OCI-LY3 (cell line): ENCODE measurements at regions not wholly inside any gene's neighbourhood (a gene's known extent, or its start where the extent isn't known, plus 50 kb on each side); places are given as distances from the start of the nearest gene placed in this dataset.
"Not testable (repeated sequence)": the region's sequence is repeated elsewhere in the genome, so short reads cannot be mapped to it uniquely, and the experiment has no call there.

Experiments
- H2AFZ ChIP-seq: fragments of 200-600, 300-600 bp; shearing (Covaris generic); 2 replicates; pipeline ENCODE4 v1.6.0; 2014; ENCODE audit warnings: antibody characterized with exemption, low read depth, low read length
- H3K27ac ChIP-seq: fragments of 200-600, 300-600 bp; sonication (generic); 2 replicates; pipeline ENCODE4 v1.5.1; 2014; ENCODE audit warnings: mild to moderate bottlenecking, low read length, moderate library complexity, mixed read lengths
- H3K27me3 ChIP-seq: fragments of 200-600, 300-600 bp; sonication (generic); 2 replicates; pipeline ENCODE4 v1.6.1; 2014; ENCODE audit warnings: low read depth, low read length, mixed read lengths
- H3K36me3 ChIP-seq: fragments of 200-600, 300-600 bp; sonication (generic); replicated peaks from 2 replicates; pipeline ENCODE3; 2014; ENCODE audit warnings: low read depth, low read length, mixed read lengths
- H3K4me1 ChIP-seq: fragments of 300-600, 200-600 bp; sonication (generic); 2 replicates; pipeline ENCODE4 v1.6.1; 2014; ENCODE audit warnings: low read length, mixed read lengths
- H3K4me2 ChIP-seq: fragments of 200-600, 300-600 bp; sonication (generic); 2 replicates; pipeline ENCODE4 v1.6.1; 2014; ENCODE audit warnings: low read length, mixed read lengths
- H3K4me3 ChIP-seq: fragments of 300-600, 200-600 bp; sonication (generic); 2 replicates; pipeline ENCODE4 v1.5.1; 2014; ENCODE audit warnings: antibody characterized with exemption, mild to moderate bottlenecking, low read length, moderate library complexity
- H3K79me2 ChIP-seq: fragments of 300-600, 200-600 bp; shearing (Covaris generic); 2 replicates; pipeline ENCODE4 v1.6.1; 2014; ENCODE audit warnings: mild to moderate bottlenecking, low read length, mixed read lengths
- H3K9ac ChIP-seq: fragments of 300-600, 200-600 bp; shearing (Covaris generic); 2 replicates; pipeline ENCODE4 v1.6.0; 2014; ENCODE audit warnings: mild to moderate bottlenecking, low read length, moderate library complexity
- H3K9me3 ChIP-seq: fragments of 200-600, 300-600 bp; shearing (Covaris generic); 2 replicates; pipeline ENCODE4 v1.6.1; 2014; ENCODE audit warnings: low read length, mixed read lengths; ENCODE audit not compliant: insufficient read depth
- H4K20me1 ChIP-seq: fragments of 200-600, 300-600 bp; sonication (generic); 2 replicates; pipeline ENCODE4 v1.6.1; 2016; ENCODE audit warnings: low read length, mixed read lengths; ENCODE audit not compliant: insufficient read depth
- CTCF ChIP-seq: fragments of 200-600, 300-600 bp; sonication (generic); IDR thresholded peaks from 2 replicates; pipeline ENCODE4 v1.5.1; 2014; ENCODE audit warnings: antibody characterized with exemption, low read length, low read depth
- EZH2phosphoT487 ChIP-seq: fragments of 200-600 bp; shearing (Covaris generic); IDR thresholded peaks from 2 replicates; pipeline ENCODE4 v1.6.1; 2018; ENCODE audit warnings: antibody characterized with exemption, mixed run types, low read depth

- H3K79me2 ChIP-seq: no peaks in the 10 kb centered on the region
- no peaks in the 10 kb centered on the region for H3K4me1 ChIP-seq
- no peak overlapping the region for H3K4me2 ChIP-seq
- H3K36me3 ChIP-seq: no peaks in the 10 kb centered on the region
- H3K9ac ChIP-seq: no peak overlapping the region
- no peak overlapping the region for H3K4me3 ChIP-seq
- H3K27ac ChIP-seq: no peak overlapping the region
- TF ChIP-seq EZH2phosphoT487 (no peak), CTCF (no peak)
- no peaks in the 10 kb centered on the region for H3K27me3 ChIP-seq
- no peaks in the 10 kb centered on the region for H3K9me3 ChIP-seq
- H2AFZ ChIP-seq: no peak overlapping the region; the same call in 1 of the 2 replicates
- no peaks in the 10 kb centered on the region for H4K20me1 ChIP-seq
Observed at GRCh38 chr14:42488965-42489364, 882.3 kb downstream of the LRFN5 start.

DNA sequence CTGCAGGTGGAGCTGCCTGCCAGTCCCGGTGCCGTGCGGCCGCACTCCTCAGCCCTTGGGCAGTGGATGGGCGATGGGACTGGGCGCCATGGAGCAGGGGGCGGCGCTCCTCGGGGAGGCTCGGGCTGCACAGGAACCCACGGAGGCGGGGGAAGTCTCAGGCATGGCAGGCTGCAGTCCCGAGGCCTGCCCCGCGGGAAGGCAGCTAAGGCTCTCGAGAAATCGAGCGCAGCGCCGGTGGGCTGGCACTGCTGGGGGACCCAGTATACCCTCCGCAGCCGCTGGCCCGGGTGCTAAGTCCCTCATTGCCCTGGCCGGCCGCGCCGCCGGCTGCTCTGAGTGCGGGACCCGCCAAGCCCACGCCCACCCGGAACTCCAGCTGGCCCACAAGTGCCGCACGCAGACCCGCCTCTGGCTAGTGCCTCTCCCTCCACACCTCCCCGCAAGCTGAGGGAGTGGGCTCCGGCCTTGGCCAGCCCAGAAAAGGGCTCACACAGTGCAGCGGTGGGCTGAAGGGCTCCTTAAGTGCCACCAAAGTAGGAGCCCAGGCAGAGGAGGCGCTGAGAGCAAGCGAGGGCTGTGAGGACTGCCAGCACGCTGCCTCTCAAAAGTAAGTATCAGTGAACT is 875.8 kb downstream of the LRFN5 start:
- H3K4me3 ChIP-seq, H3K36me3 ChIP-seq, H3K9ac ChIP-seq, H4K20me1 ChIP-seq, H3K79me2 ChIP-seq, H3K9me3 ChIP-seq, H2AFZ ChIP-seq, H3K27me3 ChIP-seq, H3K27ac ChIP-seq, H3K4me2 ChIP-seq: not testable (repeated sequence)
- H3K4me1 ChIP-seq: peaks cover 24% of the 10 kb centered on the region

- not testable (repeated sequence) for H3K4me3 ChIP-seq, H3K4me2 ChIP-seq, H3K27ac ChIP-seq, H4K20me1 ChIP-seq, H3K27me3 ChIP-seq, H3K79me2 ChIP-seq, H3K9ac ChIP-seq, H3K36me3 ChIP-seq, H3K9me3 ChIP-seq, H2AFZ ChIP-seq
- H3K4me1 ChIP-seq: peaks cover 24% of the 10 kb centered on the region
Observed at GRCh38 chr14:42481714-42482113, 875.0 kb downstream of the LRFN5 start.

DNA sequence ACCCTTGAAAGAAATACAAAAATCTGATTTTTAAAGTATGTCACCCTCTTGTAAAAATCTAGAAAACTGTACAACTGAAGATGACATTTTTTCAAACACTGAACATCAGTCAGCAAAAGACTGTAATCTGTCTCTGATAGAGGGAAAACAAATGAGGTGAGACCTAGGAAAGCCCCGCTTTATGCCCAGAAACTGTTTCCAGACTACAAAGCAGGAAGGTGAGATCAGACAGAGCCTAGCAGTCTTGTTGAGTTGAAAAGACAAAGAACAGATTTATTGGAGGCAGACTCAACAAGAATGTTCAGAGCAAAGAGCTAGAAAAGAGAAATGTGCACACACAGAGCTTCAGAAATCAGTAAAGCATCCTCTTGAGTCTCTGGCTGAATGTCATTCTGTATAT is 873.6 kb downstream of the LRFN5 start:
- TF ChIP-seq EZH2phosphoT487: no peak
- no peak for TF ChIP-seq CTCF

GRCh38 chr14:42475289-42475688 is 868.6 kb downstream of the LRFN5 start:
- Histone ChIP-seq H3K4me2 (no peak overlapping the region), H3K27me3 (no peaks in the 10 kb centered on the region), H3K79me2 (no peaks in the 10 kb centered on the region), H3K9me3 (no peaks in the 10 kb centered on the region), H3K9ac (no peak overlapping the region), H3K27ac (no peak overlapping the region), H4K20me1 (no peaks in the 10 kb centered on the region), H2AFZ (no peak overlapping the region), H3K4me1 (peaks cover 14% of the 10 kb centered on the region), H3K4me3 (no peak overlapping the region), H3K36me3 (no peaks in the 10 kb centered on the region)
- no peak for TF ChIP-seq CTCF
- TF ChIP-seq EZH2phosphoT487: no peak

More for the DNA sequence above, 873.6 kb downstream of the LRFN5 start:
- no peaks in the 10 kb centered on the region for H4K20me1 ChIP-seq
- peak overlapping the region; percentile 77 for H3K27ac ChIP-seq
- peak overlapping the region; percentile 40 for H3K9ac ChIP-seq
- no peaks in the 10 kb centered on the region for H3K36me3 ChIP-seq
- no peak overlapping the region for H3K4me3 ChIP-seq
- H3K27me3 ChIP-seq: no peaks in the 10 kb centered on the region
- H3K4me2 ChIP-seq: peak overlapping the region; percentile 41
- H3K9me3 ChIP-seq: no peaks in the 10 kb centered on the region
- no peaks in the 10 kb centered on the region for H3K79me2 ChIP-seq
- H2AFZ ChIP-seq: peak overlapping the region; percentile 57
- peaks cover 24% of the 10 kb centered on the region for H3K4me1 ChIP-seq
